ENCODE measurements at regions not wholly inside any gene's neighbourhood (a gene's known extent, or its start where the extent isn't known, plus 50 kb on each side); places are given as distances from the start of the nearest gene placed in this dataset.

- FAIRE-seq (no peak), DNase-seq (ENCODE audit: insufficient read length, low spot score) (no peak)
- TF ChIP-seq POLR2A (IDR thresholded peaks at IDR 0.05; ENCODE audit: low read depth, low read length) = no peak
Measured at GRCh38 chr11:26045082-26045481, 286.8 kb upstream of the ANO3 start.

GRCh38 chr11:26048271-26048670 lies 283.7 kb upstream of the ANO3 start:
- TF ChIP-seq POLR2A (IDR thresholded peaks at IDR 0.05; ENCODE audit: low read depth, low read length) = no peak
- no peak for FAIRE-seq
- DNase-seq (ENCODE audit: insufficient read length, low spot score) = no peak

GRCh38 chr11:26053966-26054365 lies 278.0 kb upstream of the ANO3 start:
- TF ChIP-seq POLR2A (IDR thresholded peaks at IDR 0.05; ENCODE audit: low read depth, low read length) = no peak
- FAIRE-seq (no peak), DNase-seq (ENCODE audit: insufficient read length, low spot score) (no peak)

GRCh38 chr11:26062660-26063059 lies 269.3 kb upstream of the ANO3 start:
- TF ChIP-seq POLR2A (IDR thresholded peaks at IDR 0.05; ENCODE audit: low read depth, low read length) = no peak
- DNase-seq (ENCODE audit: insufficient read length, low spot score) (no peak), FAIRE-seq (no peak)

- DNase-seq (ENCODE audit: insufficient read length, low spot score) = no peak
- no peak for FAIRE-seq
- no peak for TF ChIP-seq POLR2A (IDR thresholded peaks at IDR 0.05; ENCODE audit: low read depth, low read length)
Measured at GRCh38 chr11:26063915-26064314, 268.0 kb upstream of the ANO3 start.

- FAIRE-seq (no peak), DNase-seq (ENCODE audit: insufficient read length, low spot score) (no peak)
- no peak for TF ChIP-seq POLR2A (IDR thresholded peaks at IDR 0.05; ENCODE audit: low read depth, low read length)
Measured at GRCh38 chr11:26065944-26066343, 266.0 kb upstream of the ANO3 start.

GRCh38 chr11:26070714-26071380 lies 261.1 kb upstream of the ANO3 start:
- no peak for TF ChIP-seq POLR2A (IDR thresholded peaks at IDR 0.05; ENCODE audit: low read depth, low read length)
- no peak for DNase-seq (ENCODE audit: insufficient read length, low spot score)
- no peak for FAIRE-seq

- DNase-seq (ENCODE audit: insufficient read length, low spot score) = no peak
- FAIRE-seq = no peak
- no peak for TF ChIP-seq POLR2A (IDR thresholded peaks at IDR 0.05; ENCODE audit: low read depth, low read length)
Measured at GRCh38 chr11:26072614-26073153, 259.2 kb upstream of the ANO3 start.

GRCh38 chr11:26073646-26074045 lies 258.3 kb upstream of the ANO3 start:
- DNase-seq (ENCODE audit: insufficient read length, low spot score) (no peak), FAIRE-seq (no peak)

GRCh38 chr11:26076233-26076990 lies 255.5 kb upstream of the ANO3 start:
- FAIRE-seq (no peak), DNase-seq (ENCODE audit: insufficient read length, low spot score) (no peak)
- no peak for TF ChIP-seq POLR2A (IDR thresholded peaks at IDR 0.05; ENCODE audit: low read depth, low read length)

More at GRCh38 chr11:26073646-26074045, 258.3 kb upstream of the ANO3 start:
- no peak for TF ChIP-seq POLR2A (IDR thresholded peaks at IDR 0.05; ENCODE audit: low read depth, low read length)

- TF ChIP-seq POLR2A (IDR thresholded peaks at IDR 0.05; ENCODE audit: low read depth, low read length) = no peak
- DNase-seq (ENCODE audit: insufficient read length, low spot score) (no peak), FAIRE-seq (no peak)
Measured at GRCh38 chr11:26078231-26078821, 253.6 kb upstream of the ANO3 start.

GRCh38 chr11:26084313-26084712 lies 247.6 kb upstream of the ANO3 start:
- FAIRE-seq (no peak), DNase-seq (ENCODE audit: insufficient read length, low spot score) (no peak)
- no peak for TF ChIP-seq POLR2A (IDR thresholded peaks at IDR 0.05; ENCODE audit: low read depth, low read length)

- FAIRE-seq (no peak), DNase-seq (ENCODE audit: insufficient read length, low spot score) (no peak)
- TF ChIP-seq POLR2A (IDR thresholded peaks at IDR 0.05; ENCODE audit: low read depth, low read length) = no peak
Measured at GRCh38 chr11:26086028-26086427, 245.9 kb upstream of the ANO3 start.

GRCh38 chr11:26087120-26087935 lies 244.6 kb upstream of the ANO3 start:
- no peak for TF ChIP-seq POLR2A (IDR thresholded peaks at IDR 0.05; ENCODE audit: low read depth, low read length)
- no peak for FAIRE-seq
- DNase-seq (ENCODE audit: insufficient read length, low spot score) = no peak

Data from H54 (cell line).